ENCODE measurements at regions not wholly inside any gene's neighbourhood (a gene's known extent, or its start where the extent isn't known, plus 50 kb on each side); places are given as distances from the start of the nearest gene placed in this dataset.

GRCh38 chr20:10976051-10976450 lies 302.3 kb upstream of the JAG1 start (continued):
- no peak for TF ChIP-seq TCF3 (IDR thresholded peaks at IDR 0.05; ENCODE audit: borderline replicate concordance, insufficient read depth, low read depth, low read length)
- no peak for TF ChIP-seq NR2C1 (IDR thresholded peaks at IDR 0.05)
- no peak for TF ChIP-seq CBX5 (IDR thresholded peaks at IDR 0.05; ENCODE audit: low read depth)
- no peak for TF ChIP-seq MYB (IDR thresholded peaks at IDR 0.05; ENCODE audit: borderline replicate concordance, low read depth, low read length)
- no peak for TF ChIP-seq IKZF2 (IDR thresholded peaks at IDR 0.05)

- BruUV-seq (replicated peaks) = no TSS peak
- SMC1A ChIA-PET (ENCODE audit: uncharacterized antibody, unreplicated experiment) = interaction anchor here (0.6 to 0.7 kb wide), 2 partner anchors 48 to 358 kb away, joined by 3 to 4 read pairs; no protein-coding TSS in a partner anchor
- WGBS (ENCODE audit: insufficient coverage, insufficient replicate concordance, low lambda C conversion rate, missing lambda C conversion rate) = 11% methylated on average over 4 of the region's 4 CpGs
Observed at GRCh38 chr20:10978019-10978702, 304.4 kb upstream of the JAG1 start.

More at GRCh38 chr20:10978019-10978702, 304.4 kb upstream of the JAG1 start:
- no peaks in the 10 kb centered on the region for H3K27me3 ChIP-seq (replicated peaks in 1 of 2; ENCODE audit: control insufficient read depth in 2 of 2, insufficient read depth in 2 of 2, low read length in 1 of 2)
- no peaks in the 10 kb centered on the region for H3K4me1 ChIP-seq (ENCODE audit: control insufficient read depth, insufficient read depth, low read length)
- no peaks in the 10 kb centered on the region for H4K20me1 ChIP-seq (ENCODE audit: control insufficient read depth, insufficient read depth)
- DNase-seq (ENCODE audit: low read depth, low spot score) (no peak), FAIRE-seq (no peak), ATAC-seq (no peak)
- CTCF ChIA-PET = no interaction called here
- RAD21 ChIA-PET (ENCODE audit: unreplicated experiment) = no interaction called here
- H3K4me3 ChIP-seq = no peak overlapping the region
- POLR2A ChIA-PET = interaction anchor here (0.6 kb wide), 1 partner anchor 426 kb away, joined by 3 read pairs; no protein-coding TSS in a partner anchor
- no peaks in the 10 kb centered on the region for H3K79me2 ChIP-seq (ENCODE audit: control insufficient read depth, insufficient read depth, low read length)
- in situ Hi-C loops (cut with MboI) (no loop called here), intact Hi-C loops (cut with micrococcal nuclease; ENCODE audit: unreplicated experiment) (no loop called here)
- no peaks in the 10 kb centered on the region for H3K36me3 ChIP-seq (ENCODE audit: control insufficient read depth in 2 of 2, insufficient read depth in 2 of 2, low read length in 1 of 2)
- no peak overlapping the region for H3K9ac ChIP-seq (ENCODE audit: control insufficient read depth, insufficient read depth, low read length)
- no peak overlapping the region for H3K27ac ChIP-seq (ENCODE audit: control insufficient read depth, insufficient read depth)
- H2AFZ ChIP-seq (ENCODE audit: control insufficient read depth, low read depth, low read length) = no peak overlapping the region
- no peak overlapping the region for H3K4me2 ChIP-seq (ENCODE audit: control insufficient read depth, insufficient read depth)
- no peaks in the 10 kb centered on the region for H3K9me3 ChIP-seq (replicated peaks; ENCODE audit: control insufficient read depth, insufficient read depth, low read length)
- TF ChIP-seq ZBTB11 (CRISPR knock-in tag; IDR thresholded peaks at IDR 0.05) (no peak), BMI1 (IDR thresholded peaks at IDR 0.05; ENCODE audit: borderline replicate concordance) (no peak), EZH2 (IDR thresholded peaks at IDR 0.05; ENCODE audit: borderline replicate concordance, control insufficient read depth, low read depth, low read length) (no peak), MEF2A (IDR thresholded peaks at IDR 0.05; ENCODE audit: insufficient read depth, low read depth, low read length) (no peak), YY1 (IDR thresholded peaks at IDR 0.05; ENCODE audit: low read depth, low read length) (no peak), KDM1A (IDR thresholded peaks at IDR 0.05; ENCODE audit: borderline replicate concordance) (no peak), RAD51 (IDR thresholded peaks at IDR 0.05) (no peak), HSF1 (IDR thresholded peaks at IDR 0.05; ENCODE audit: low read depth, low read length) (no peak), HCFC1 (IDR thresholded peaks at IDR 0.05; ENCODE audit: low read length) (no peak), SUPT20H (IDR thresholded peaks at IDR 0.05; ENCODE audit: borderline replicate concordance, control insufficient read depth, low read depth, low read length) (no peak), FOS (IDR thresholded peaks at IDR 0.05; ENCODE audit: borderline replicate concordance, extremely low read depth, insufficient read length) (no peak), SRF (IDR thresholded peaks at IDR 0.05; ENCODE audit: low read depth in 2 of 2, low read length in 2 of 2) (no peak)

All from GM12878 (cell line).